HEK293 (cell line): ENCODE measurements at regions not wholly inside any gene's neighbourhood (a gene's known extent, or its start where the extent isn't known, plus 50 kb on each side); places are given as distances from the start of the nearest gene placed in this dataset.

ENCODE experiments used
- CTCF ChIA-PET: fragments of 350-600 bp; formaldehyde crosslinking; extraction: SDS; loops from one replicate; lab custom pipeline; 2021; ENCODE audit warnings: antibody characterized with exemption; lab: Yijun Ruan, JAX
- POLR2A ChIA-PET: fragments of 300-600 bp; formaldehyde crosslinking; extraction: SDS; loops from one replicate; lab custom pipeline; 2020; ENCODE audit warnings: antibody characterized with exemption, inconsistent platforms; lab: Yijun Ruan, JAX
- H3K27ac ChIP-seq: fragments of 200-500 bp; sonication (Bioruptor generic); 2 replicates; pipeline ENCODE4 v1.5.1; 2014; ENCODE audit warnings: low read depth, low read length, control low read depth, inconsistent platforms; ENCODE audit errors: extremely low read depth
- H3K36me3 ChIP-seq, 2 experiments: fragments of 200-500 bp in 1 of 2; sonication (Bioruptor generic) in 1 of 2; 1 replicate in 1 of 2; 2 replicates in 1 of 2; pipeline ENCODE4 v1.5.1; 2014 to 2017; ENCODE audit warnings: inconsistent platforms in 2 of 2, low read length in 2 of 2; ENCODE audit not compliant: control insufficient read depth in 2 of 2, insufficient read depth in 1 of 2
- H3K4me1 ChIP-seq: fragments of 200-500 bp; sonication (Bioruptor generic); 2 replicates; pipeline ENCODE4 v1.5.1; 2014; ENCODE audit warnings: mild to moderate bottlenecking, low read length, inconsistent platforms; ENCODE audit not compliant: control insufficient read depth, insufficient read depth
- H3K4me3 ChIP-seq: 2 replicates; pipeline ENCODE4 v1.5.1; 2011; ENCODE audit warnings: low read depth, mild to moderate bottlenecking, control low read depth, low read length, moderate library complexity
- H3K9me3 ChIP-seq: fragments of 200-500 bp; sonication (Bioruptor generic); 2 replicates; pipeline ENCODE4 v1.5.1; 2014; ENCODE audit warnings: low read depth, low read length, inconsistent platforms; ENCODE audit not compliant: control insufficient read depth, insufficient read depth
- EGR2 ChIP-seq: fragments of 450-650 bp; formaldehyde crosslinking; IDR thresholded peaks from 2 replicates; pipeline ENCODE4 v1.5.1; 2016; ENCODE audit warnings: low read depth, missing biosample characterization, missing genetic modification characterization
- FEZF1 ChIP-seq: fragments of 450-650 bp; formaldehyde crosslinking; IDR thresholded peaks from 2 replicates; pipeline ENCODE4 v1.5.1; 2016; ENCODE audit warnings: missing biosample characterization, missing genetic modification characterization
- KLF7 ChIP-seq: fragments of 450-650 bp; formaldehyde crosslinking; IDR thresholded peaks from 2 replicates; pipeline ENCODE4 v1.5.1; 2016; ENCODE audit warnings: missing biosample characterization, missing genetic modification characterization, borderline replicate concordance
- MEIS1 ChIP-seq: sonication (generic); formaldehyde crosslinking; IDR thresholded peaks from 2 replicates; pipeline ENCODE4 v1.8.1; 2022; ENCODE audit warnings: missing genetic modification reagents, mild to moderate bottlenecking, borderline replicate concordance
- SCRT2 ChIP-seq: fragments of 450-650 bp; formaldehyde crosslinking; IDR thresholded peaks from 2 replicates; pipeline ENCODE4 v1.5.1; 2016; ENCODE audit warnings: missing biosample characterization, missing genetic modification characterization
- SP7 ChIP-seq: fragments of 450-650 bp; formaldehyde crosslinking; IDR thresholded peaks from 2 replicates; pipeline ENCODE4 v1.5.1; 2016; ENCODE audit warnings: missing biosample characterization, missing genetic modification characterization
- ZBTB11 ChIP-seq: fragments of 450-650 bp; formaldehyde crosslinking; conservative IDR thresholded peaks from 2 replicates; pipeline ENCODE4 v1.5.1; 2016; ENCODE audit warnings: low read depth, missing biosample characterization, missing genetic modification characterization
- ZBTB8A ChIP-seq: fragments of 450-650 bp; formaldehyde crosslinking; IDR thresholded peaks from 2 replicates; pipeline ENCODE4 v1.5.1; 2016; ENCODE audit warnings: missing biosample characterization, missing genetic modification characterization
- ZFHX2 ChIP-seq: fragments of 450-650 bp; formaldehyde crosslinking; conservative IDR thresholded peaks from 2 replicates; pipeline ENCODE4 v1.5.1; 2016; ENCODE audit warnings: missing biosample characterization, missing genetic modification characterization
- ZFP69B ChIP-seq: fragments of 450-650 bp; formaldehyde crosslinking; IDR thresholded peaks from 2 replicates; pipeline ENCODE4 v1.5.1; 2016; ENCODE audit warnings: missing biosample characterization, missing genetic modification characterization
- ZNF146 ChIP-seq: fragments of 450-650 bp; formaldehyde crosslinking; IDR thresholded peaks from 2 replicates; pipeline ENCODE4 v1.5.1; 2016; ENCODE audit warnings: missing biosample characterization, missing genetic modification characterization
- ZNF148 ChIP-seq: fragments of 450-650 bp; formaldehyde crosslinking; IDR thresholded peaks from 2 replicates; pipeline ENCODE4 v1.5.0; 2017; ENCODE audit warnings: missing biosample characterization, missing genetic modification characterization, borderline replicate concordance
- ZNF184 ChIP-seq: fragments of 450-650 bp; IDR thresholded peaks from 2 replicates; pipeline ENCODE4 v1.5.1; 2018; ENCODE audit warnings: missing biosample characterization, mild to moderate bottlenecking, missing genetic modification characterization
- ZNF223 ChIP-seq: fragments of 450-650 bp; formaldehyde crosslinking; IDR thresholded peaks from 2 replicates; pipeline ENCODE4 v1.5.1; 2016; ENCODE audit warnings: missing biosample characterization, missing genetic modification characterization
- ZNF350 ChIP-seq: fragments of 450-650 bp; formaldehyde crosslinking; IDR thresholded peaks from 2 replicates; pipeline ENCODE4 v1.5.0; 2017; ENCODE audit warnings: missing biosample characterization, mild to moderate bottlenecking, missing genetic modification characterization
- ZNF426 ChIP-seq: fragments of 450-650 bp; formaldehyde crosslinking; IDR thresholded peaks from 2 replicates; pipeline ENCODE4 v1.5.1; 2017; ENCODE audit warnings: missing biosample characterization, missing genetic modification characterization, mild to moderate bottlenecking, inconsistent platforms, moderate library complexity
- ZNF514 ChIP-seq: fragments of 450-650 bp; formaldehyde crosslinking; IDR thresholded peaks from 2 replicates; pipeline ENCODE4 v1.5.1; 2016; ENCODE audit warnings: missing biosample characterization, missing genetic modification characterization
- ZNF548 ChIP-seq: fragments of 450-650 bp; formaldehyde crosslinking; IDR thresholded peaks from 2 replicates; pipeline ENCODE4 v1.5.1; 2016; ENCODE audit warnings: missing biosample characterization, missing genetic modification characterization
- ZNF571 ChIP-seq: fragments of 450-650 bp; formaldehyde crosslinking; IDR thresholded peaks from 2 replicates; pipeline ENCODE4 v1.5.0; 2017; ENCODE audit warnings: missing biosample characterization, missing genetic modification characterization
- ZNF664 ChIP-seq: fragments of 450-650 bp; formaldehyde crosslinking; IDR thresholded peaks from 2 replicates; pipeline ENCODE4 v1.5.1; 2016; ENCODE audit warnings: missing biosample characterization, missing genetic modification characterization
- ZNF747 ChIP-seq: fragments of 450-650 bp; formaldehyde crosslinking; IDR thresholded peaks from 2 replicates; pipeline ENCODE4 v1.5.1; 2016; ENCODE audit warnings: missing biosample characterization, missing genetic modification characterization
- TF ChIP-seq, protein P1 (sequence below): fragments of 450-650 bp; formaldehyde crosslinking; IDR thresholded peaks from 2 replicates; pipeline ENCODE4 v1.5.1; 2016; ENCODE audit warnings: missing biosample characterization, missing genetic modification characterization
- TF ChIP-seq, protein P2 (sequence below): fragments of 450-650 bp; formaldehyde crosslinking; IDR thresholded peaks from 2 replicates; pipeline ENCODE4 v1.5.1; 2016; ENCODE audit warnings: missing biosample characterization, missing genetic modification characterization, borderline replicate concordance
- TF ChIP-seq, protein P3 (sequence below): sonication (generic); formaldehyde crosslinking; IDR thresholded peaks from 2 replicates; pipeline ENCODE4 v1.8.1; 2022; ENCODE audit warnings: mild to moderate bottlenecking, moderate library complexity, missing genetic modification reagents

DNA sequence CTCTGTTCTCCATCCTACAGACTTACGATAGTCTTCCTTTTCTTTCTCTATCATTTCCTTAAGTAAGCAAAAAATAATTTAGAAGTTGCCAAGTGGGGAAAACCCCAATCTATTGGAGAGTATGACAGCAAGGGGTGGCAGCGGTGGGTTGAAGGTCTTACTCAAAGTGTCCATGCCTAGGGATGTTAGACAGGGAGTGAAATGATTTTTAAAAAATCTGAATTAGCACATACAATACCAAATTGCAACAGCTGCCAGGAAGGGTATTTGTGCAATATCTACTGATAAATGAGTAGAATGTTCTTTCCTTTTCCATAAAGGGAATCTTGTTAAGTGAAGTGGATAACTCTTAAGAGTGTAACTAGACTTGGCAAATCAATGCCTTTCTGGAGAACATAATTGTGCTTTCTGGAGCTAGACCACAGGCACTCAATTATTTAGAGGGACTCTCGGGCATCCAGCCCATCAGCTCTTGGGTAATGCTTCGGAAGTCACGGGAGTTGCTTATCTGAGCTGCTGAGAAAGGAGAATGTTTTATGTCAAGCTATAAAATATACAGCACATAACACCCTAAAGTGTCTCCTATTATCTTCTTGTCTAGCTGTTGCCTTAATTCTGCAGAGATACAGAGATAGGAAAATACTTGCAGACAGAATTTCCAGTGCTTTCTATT is 151.5 kb downstream of the KCNJ2 start:
- POLR2A ChIA-PET, result no interaction called here
- Histone ChIP-seq H3K4me1 (peaks cover 4% of the 10 kb centered on the region; the same call in 1 of the 2 replicates), H3K9me3 (no peaks in the 10 kb centered on the region), H3K36me3 (no peaks in the 10 kb centered on the region), H3K27ac (no peak overlapping the region), H3K4me3 (no peak overlapping the region)
- CTCF ChIA-PET, result interaction anchor here (0.6 to 0.7 kb wide), 2 partner anchors 18 to 186 kb away, joined by 3 read pairs; no protein-coding TSS in a partner anchor
- no peak for TF ChIP-seq ZNF514
- TF ChIP-seq, protein P1, sequence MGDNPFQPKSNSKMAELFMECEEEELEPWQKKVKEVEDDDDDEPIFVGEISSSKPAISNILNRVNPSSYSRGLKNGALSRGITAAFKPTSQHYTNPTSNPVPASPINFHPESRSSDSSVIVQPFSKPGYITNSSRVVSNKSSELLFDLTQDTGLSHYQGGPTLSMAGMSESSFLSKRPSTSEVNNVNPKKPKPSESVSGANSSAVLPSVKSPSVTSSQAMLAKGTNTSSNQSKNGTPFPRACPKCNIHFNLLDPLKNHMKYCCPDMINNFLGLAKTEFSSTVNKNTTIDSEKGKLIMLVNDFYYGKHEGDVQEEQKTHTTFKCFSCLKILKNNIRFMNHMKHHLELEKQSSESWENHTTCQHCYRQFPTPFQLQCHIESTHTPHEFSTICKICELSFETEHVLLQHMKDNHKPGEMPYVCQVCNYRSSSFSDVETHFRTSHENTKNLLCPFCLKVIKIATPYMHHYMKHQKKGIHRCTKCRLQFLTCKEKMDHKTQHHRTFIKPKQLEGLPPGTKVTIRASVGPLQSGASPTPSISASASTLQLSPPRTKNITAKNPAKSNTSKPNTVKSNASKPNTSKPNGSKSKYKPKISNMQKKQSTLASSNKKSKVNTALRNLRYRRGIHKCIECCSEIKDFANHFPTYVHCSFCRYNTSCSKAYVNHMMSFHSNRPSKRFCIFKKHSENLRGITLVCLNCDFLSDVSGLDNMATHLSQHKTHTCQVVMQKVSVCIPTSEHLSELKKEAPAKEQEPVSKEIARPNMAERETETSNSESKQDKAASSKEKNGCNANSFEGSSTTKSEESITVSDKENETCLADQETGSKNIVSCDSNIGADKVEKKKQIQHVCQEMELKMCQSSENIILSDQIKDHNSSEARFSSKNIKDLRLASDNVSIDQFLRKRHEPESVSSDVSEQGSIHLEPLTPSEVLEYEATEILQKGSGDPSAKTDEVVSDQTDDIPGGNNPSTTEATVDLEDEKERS (tag by site-specific recombination), result no peak
- TF ChIP-seq ZNF146 (tag by site-specific recombination), result no peak
- TF ChIP-seq, protein P2, sequence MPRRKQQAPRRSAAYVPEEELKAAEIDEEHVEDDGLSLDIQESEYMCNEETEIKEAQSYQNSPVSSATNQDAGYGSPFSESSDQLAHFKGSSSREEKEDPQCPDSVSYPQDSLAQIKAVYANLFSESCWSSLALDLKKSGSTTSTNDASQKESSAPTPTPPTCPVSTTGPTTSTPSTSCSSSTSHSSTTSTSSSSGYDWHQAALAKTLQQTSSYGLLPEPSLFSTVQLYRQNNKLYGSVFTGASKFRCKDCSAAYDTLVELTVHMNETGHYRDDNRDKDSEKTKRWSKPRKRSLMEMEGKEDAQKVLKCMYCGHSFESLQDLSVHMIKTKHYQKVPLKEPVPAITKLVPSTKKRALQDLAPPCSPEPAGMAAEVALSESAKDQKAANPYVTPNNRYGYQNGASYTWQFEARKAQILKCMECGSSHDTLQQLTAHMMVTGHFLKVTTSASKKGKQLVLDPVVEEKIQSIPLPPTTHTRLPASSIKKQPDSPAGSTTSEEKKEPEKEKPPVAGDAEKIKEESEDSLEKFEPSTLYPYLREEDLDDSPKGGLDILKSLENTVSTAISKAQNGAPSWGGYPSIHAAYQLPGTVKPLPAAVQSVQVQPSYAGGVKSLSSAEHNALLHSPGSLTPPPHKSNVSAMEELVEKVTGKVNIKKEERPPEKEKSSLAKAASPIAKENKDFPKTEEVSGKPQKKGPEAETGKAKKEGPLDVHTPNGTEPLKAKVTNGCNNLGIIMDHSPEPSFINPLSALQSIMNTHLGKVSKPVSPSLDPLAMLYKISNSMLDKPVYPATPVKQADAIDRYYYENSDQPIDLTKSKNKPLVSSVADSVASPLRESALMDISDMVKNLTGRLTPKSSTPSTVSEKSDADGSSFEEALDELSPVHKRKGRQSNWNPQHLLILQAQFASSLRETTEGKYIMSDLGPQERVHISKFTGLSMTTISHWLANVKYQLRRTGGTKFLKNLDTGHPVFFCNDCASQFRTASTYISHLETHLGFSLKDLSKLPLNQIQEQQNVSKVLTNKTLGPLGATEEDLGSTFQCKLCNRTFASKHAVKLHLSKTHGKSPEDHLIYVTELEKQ (tag by site-specific recombination), result peak; percentile 49; the same call in 1 of the 2 replicates
- no peak for TF ChIP-seq ZNF664 (tag by site-specific recombination)
- no peak for TF ChIP-seq ZNF223
- TF ChIP-seq ZNF148 (tag by site-specific recombination), result no peak
- no peak for TF ChIP-seq EGR2
- TF ChIP-seq ZBTB11 (tag by site-specific recombination), result no peak
- TF ChIP-seq ZNF426, result no peak
- TF ChIP-seq, protein P3, sequence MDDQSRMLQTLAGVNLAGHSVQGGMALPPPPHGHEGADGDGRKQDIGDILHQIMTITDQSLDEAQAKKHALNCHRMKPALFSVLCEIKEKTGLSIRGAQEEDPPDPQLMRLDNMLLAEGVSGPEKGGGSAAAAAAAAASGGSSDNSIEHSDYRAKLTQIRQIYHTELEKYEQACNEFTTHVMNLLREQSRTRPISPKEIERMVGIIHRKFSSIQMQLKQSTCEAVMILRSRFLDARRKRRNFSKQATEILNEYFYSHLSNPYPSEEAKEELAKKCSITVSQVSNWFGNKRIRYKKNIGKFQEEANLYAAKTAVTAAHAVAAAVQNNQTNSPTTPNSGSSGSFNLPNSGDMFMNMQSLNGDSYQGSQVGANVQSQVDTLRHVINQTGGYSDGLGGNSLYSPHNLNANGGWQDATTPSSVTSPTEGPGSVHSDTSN (CRISPR knock-in tag), result no peak
- TF ChIP-seq ZNF747 (tag by site-specific recombination), result no peak
- TF ChIP-seq SP7 (tag by site-specific recombination), result no peak
- no peak for TF ChIP-seq ZNF350 (tag by site-specific recombination)
- TF ChIP-seq KLF7 (tag by site-specific recombination), result no peak
- no peak for TF ChIP-seq ZFHX2 (tag by site-specific recombination)
- peak; percentile 73 for TF ChIP-seq FEZF1 (tag by site-specific recombination)
- TF ChIP-seq MEIS1 (CRISPR knock-in tag), result no peak
- TF ChIP-seq SCRT2, result no peak
- TF ChIP-seq ZNF184 (tag by site-specific recombination), result no peak
- no peak for TF ChIP-seq ZNF548
- TF ChIP-seq ZBTB8A (tag by site-specific recombination), result peak; percentile 26; the same call in 1 of the 2 replicates
- no peak for TF ChIP-seq ZFP69B (tag by site-specific recombination)
- TF ChIP-seq ZNF571 (tag by site-specific recombination), result no peak
